Glutamatergic neuron (in vitro differentiated cells): ENCODE measurements at regions not wholly inside any gene's neighbourhood (a gene's known extent, or its start where the extent isn't known, plus 50 kb on each side); places are given as distances from the start of the nearest gene placed in this dataset.

Experiments
- DNase-seq: peaks from one replicate; pipeline ENCODE4 v3.0.0; 2022
- H3K27ac Mint-ChIP-seq: one replicate; pipeline ENCODE4 v1.8.0; 2020; ENCODE audit warnings: mild to moderate bottlenecking, mixed read lengths, inconsistent platforms; ENCODE audit not compliant: unreplicated experiment
- H3K27me3 Mint-ChIP-seq: one replicate; pipeline ENCODE4 v1.8.0; 2020; ENCODE audit warnings: mild to moderate bottlenecking, moderate library complexity, mixed read lengths, inconsistent platforms; ENCODE audit not compliant: unreplicated experiment
- H3K36me3 Mint-ChIP-seq: one replicate; pipeline ENCODE4 v1.8.0; 2020; ENCODE audit warnings: mild to moderate bottlenecking, mixed read lengths, inconsistent platforms; ENCODE audit not compliant: unreplicated experiment
- H3K4me1 Mint-ChIP-seq: one replicate; pipeline ENCODE4 v1.8.0; 2020; ENCODE audit warnings: mild to moderate bottlenecking, low read depth, mixed read lengths, inconsistent platforms; ENCODE audit not compliant: unreplicated experiment
- H3K4me3 Mint-ChIP-seq: one replicate; pipeline ENCODE4 v1.8.0; 2020; ENCODE audit warnings: mild to moderate bottlenecking, mixed read lengths, inconsistent platforms; ENCODE audit not compliant: unreplicated experiment
- H3K9me3 Mint-ChIP-seq: one replicate; pipeline ENCODE4 v1.8.0; 2020; ENCODE audit warnings: mild to moderate bottlenecking, moderate library complexity, mixed read lengths, inconsistent platforms; ENCODE audit not compliant: unreplicated experiment
- TF ChIP-seq, protein P1 (sequence below): fragments of 200-600 bp; sonication (generic); IDR thresholded peaks from one replicate; pipeline ENCODE4 v1.5.0; 2021; ENCODE audit not compliant: partially characterized antibody, unreplicated experiment

GRCh38 chr11:21761000-21761399 is 431.9 kb upstream of the ANO5 start:
- H3K9me3 Mint-ChIP-seq, result peaks cover 2% of the 10 kb centered on the region

DNA sequence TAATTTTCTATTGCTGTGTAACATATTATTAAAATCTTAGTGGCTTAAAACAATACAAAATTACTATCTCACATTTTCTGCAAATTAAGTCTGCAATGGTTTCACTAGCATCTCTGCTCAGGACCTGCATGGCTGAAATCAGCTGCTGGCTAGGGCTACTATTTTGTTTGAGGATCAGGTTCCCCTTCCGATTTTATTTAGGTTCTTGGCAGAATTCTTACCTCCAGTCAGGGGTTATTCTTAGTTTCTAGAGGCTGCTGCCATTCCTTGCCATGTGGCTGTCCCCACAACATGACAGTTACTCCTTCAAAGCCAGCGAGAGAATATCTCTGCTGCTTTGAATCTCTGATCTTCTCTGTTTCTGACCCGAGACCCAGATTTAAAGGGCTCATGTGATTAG is 424.5 kb upstream of the ANO5 start:
- no peaks in the 10 kb centered on the region for H3K27me3 Mint-ChIP-seq
- H3K36me3 Mint-ChIP-seq, result no peaks in the 10 kb centered on the region
- H3K4me1 Mint-ChIP-seq, result no peaks in the 10 kb centered on the region
- H3K9me3 Mint-ChIP-seq, result no peaks in the 10 kb centered on the region
- no peak overlapping the region for H3K4me3 Mint-ChIP-seq
- TF ChIP-seq, protein P1, sequence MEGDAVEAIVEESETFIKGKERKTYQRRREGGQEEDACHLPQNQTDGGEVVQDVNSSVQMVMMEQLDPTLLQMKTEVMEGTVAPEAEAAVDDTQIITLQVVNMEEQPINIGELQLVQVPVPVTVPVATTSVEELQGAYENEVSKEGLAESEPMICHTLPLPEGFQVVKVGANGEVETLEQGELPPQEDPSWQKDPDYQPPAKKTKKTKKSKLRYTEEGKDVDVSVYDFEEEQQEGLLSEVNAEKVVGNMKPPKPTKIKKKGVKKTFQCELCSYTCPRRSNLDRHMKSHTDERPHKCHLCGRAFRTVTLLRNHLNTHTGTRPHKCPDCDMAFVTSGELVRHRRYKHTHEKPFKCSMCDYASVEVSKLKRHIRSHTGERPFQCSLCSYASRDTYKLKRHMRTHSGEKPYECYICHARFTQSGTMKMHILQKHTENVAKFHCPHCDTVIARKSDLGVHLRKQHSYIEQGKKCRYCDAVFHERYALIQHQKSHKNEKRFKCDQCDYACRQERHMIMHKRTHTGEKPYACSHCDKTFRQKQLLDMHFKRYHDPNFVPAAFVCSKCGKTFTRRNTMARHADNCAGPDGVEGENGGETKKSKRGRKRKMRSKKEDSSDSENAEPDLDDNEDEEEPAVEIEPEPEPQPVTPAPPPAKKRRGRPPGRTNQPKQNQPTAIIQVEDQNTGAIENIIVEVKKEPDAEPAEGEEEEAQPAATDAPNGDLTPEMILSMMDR, result no peak
- DNase-seq, result no peak
- H3K27ac Mint-ChIP-seq, result no peak overlapping the region

More at GRCh38 chr11:21761000-21761399, 431.9 kb upstream of the ANO5 start:
- no peaks in the 10 kb centered on the region for H3K4me1 Mint-ChIP-seq
- TF ChIP-seq, protein P1, result no peak
- H3K36me3 Mint-ChIP-seq, result peaks cover 4% of the 10 kb centered on the region
- no peaks in the 10 kb centered on the region for H3K27me3 Mint-ChIP-seq
- no peak overlapping the region for H3K27ac Mint-ChIP-seq
- DNase-seq, result no peak
- no peak overlapping the region for H3K4me3 Mint-ChIP-seq

GRCh38 chr11:21769188-21769587 is 423.7 kb upstream of the ANO5 start:
- H3K27ac Mint-ChIP-seq, result no peak overlapping the region
- no peaks in the 10 kb centered on the region for H3K36me3 Mint-ChIP-seq
- no peaks in the 10 kb centered on the region for H3K4me1 Mint-ChIP-seq
- no peaks in the 10 kb centered on the region for H3K27me3 Mint-ChIP-seq
- no peak for DNase-seq
- H3K9me3 Mint-ChIP-seq, result no peaks in the 10 kb centered on the region
- TF ChIP-seq, protein P1, result no peak
- H3K4me3 Mint-ChIP-seq, result no peak overlapping the region

DNA sequence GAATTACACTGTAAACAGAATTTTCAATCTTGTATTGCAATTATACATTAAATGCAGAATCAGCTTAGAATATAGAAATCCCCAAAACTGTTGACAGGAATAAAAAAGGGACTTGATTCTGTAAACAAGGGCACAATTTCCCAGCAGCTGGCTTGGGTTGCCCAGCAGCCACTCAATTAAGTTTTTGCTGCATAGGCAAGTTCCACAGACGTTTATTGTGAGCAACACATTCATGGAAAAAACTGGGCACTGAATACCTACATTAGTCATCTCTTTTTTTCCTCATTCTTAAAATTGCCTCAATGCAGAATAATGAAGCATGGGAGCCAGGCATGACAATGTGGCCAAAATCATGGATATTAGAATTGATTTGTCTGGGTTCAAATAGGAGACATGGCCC is 421.8 kb upstream of the ANO5 start:
- no peaks in the 10 kb centered on the region for H3K4me1 Mint-ChIP-seq
- no peaks in the 10 kb centered on the region for H3K9me3 Mint-ChIP-seq
- no peaks in the 10 kb centered on the region for H3K27me3 Mint-ChIP-seq
- TF ChIP-seq, protein P1, result no peak
- no peaks in the 10 kb centered on the region for H3K36me3 Mint-ChIP-seq
- no peak overlapping the region for H3K4me3 Mint-ChIP-seq
- no peak for DNase-seq
- no peak overlapping the region for H3K27ac Mint-ChIP-seq

DNA sequence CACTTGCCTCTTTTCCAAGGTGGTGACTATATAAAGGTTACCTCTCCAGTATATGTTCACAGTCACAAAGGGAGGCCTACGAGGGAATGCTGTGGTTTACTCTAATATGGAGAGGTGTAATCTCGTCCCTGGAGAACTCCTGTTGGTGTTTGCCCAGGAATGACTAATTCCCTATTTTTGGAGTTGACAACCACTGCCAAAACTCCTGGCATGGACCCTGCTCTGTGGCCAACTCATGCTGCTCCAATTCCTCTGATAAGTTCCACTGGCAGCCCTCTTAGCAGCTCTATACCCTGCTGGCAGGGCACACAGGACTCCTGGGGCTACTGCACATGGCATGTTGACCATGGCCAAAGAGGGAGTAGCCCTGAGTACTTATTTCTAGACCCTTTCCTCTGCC is 418.7 kb upstream of the ANO5 start:
- no peak for DNase-seq
- TF ChIP-seq, protein P1, result no peak
- Mint-ChIP-seq H3K27ac (no peak overlapping the region), H3K27me3 (no peaks in the 10 kb centered on the region), H3K4me1 (peaks cover 3% of the 10 kb centered on the region), H3K9me3 (no peaks in the 10 kb centered on the region), H3K4me3 (no peak overlapping the region), H3K36me3 (no peaks in the 10 kb centered on the region)
